Jurkat, Clone E6-1 (cell line): ENCODE measurements at regions not wholly inside any gene's neighbourhood (a gene's known extent, or its start where the extent isn't known, plus 50 kb on each side); places are given as distances from the start of the nearest gene placed in this dataset.
"Not testable (repeated sequence)": the region's sequence is repeated elsewhere in the genome, so short reads cannot be mapped to it uniquely, and the experiment has no call there.

Experiments used
- DNase-seq: peaks from one replicate; pipeline ENCODE4 v3.0.0-alpha.2; 2011; ENCODE audit warnings: low read depth, low spot score
- H3K4me3 ChIP-seq: 2 replicates; pipeline ENCODE4 v1.5.1; 2011; ENCODE audit warnings: mild to moderate bottlenecking, low read length, control low read depth, moderate library complexity

DNA sequence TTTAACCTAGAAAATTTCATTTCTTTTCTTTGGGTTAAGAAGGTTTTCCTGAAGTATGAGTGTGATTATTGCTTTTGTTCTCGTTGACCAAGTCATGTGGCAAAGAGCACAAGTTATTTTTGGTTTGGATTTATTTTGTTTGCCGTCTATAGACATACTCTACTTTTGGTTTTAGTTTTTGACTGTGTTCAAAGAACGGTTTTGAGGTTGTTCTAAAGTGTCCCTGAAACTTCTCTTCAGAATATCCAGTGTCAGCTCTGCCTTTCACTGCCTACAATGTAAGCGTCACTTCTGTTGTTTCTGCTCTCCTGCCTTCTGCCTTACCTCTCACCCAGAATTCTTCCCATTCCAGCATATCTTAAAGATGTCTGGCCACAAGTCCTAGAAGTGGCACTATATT, 812.2 kb downstream of the C4orf33 start:
- H3K4me3 ChIP-seq, result no peak overlapping the region
- DNase-seq, result no peak

- no peak overlapping the region for H3K4me3 ChIP-seq
- DNase-seq, result no peak
Observed at GRCh38 chr4:129916991-129917390, 821.0 kb downstream of the C4orf33 start.

DNA sequence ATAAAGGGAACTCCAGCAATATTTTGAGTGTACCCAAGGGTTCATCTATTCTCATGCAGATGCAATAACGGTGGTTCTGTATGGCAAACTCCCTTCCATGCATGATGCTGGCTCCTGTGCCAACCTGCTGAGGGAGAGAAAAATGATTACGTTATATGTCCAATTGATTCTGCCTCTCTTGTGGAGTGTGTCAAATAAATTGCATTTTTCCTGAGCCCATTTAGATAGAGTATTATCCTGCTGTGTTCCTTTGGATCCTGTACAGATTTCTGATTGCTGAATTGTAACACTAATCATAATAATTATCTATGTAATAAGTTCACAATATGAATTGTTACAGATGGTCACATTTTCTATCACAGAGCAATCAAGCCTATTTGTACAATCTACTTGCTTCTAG, 821.7 kb downstream of the C4orf33 start:
- DNase-seq, result no peak
- H3K4me3 ChIP-seq, result no peak overlapping the region

DNA sequence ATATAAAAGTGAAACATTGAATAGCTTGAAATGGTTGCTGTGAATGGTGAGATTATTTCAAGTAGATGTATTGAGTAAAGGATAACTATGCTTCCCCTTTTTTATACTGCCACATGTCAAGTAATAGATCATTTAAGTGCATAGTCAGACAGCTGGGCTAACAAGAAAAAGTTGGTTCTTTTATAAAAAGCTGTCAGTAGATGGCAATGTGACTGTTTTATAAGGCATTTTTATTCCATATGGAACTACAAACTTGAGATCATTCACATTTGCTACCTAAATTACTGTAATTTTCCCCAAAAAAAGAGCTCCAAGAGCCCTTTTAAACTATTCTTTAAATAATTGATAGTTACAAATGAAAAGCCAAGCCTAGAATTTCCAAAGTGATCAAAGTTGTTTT, 831.0 kb downstream of the C4orf33 start:
- no peak for DNase-seq
- H3K4me3 ChIP-seq, result no peak overlapping the region

GRCh38 chr4:129929052-129929451, 833.1 kb downstream of the C4orf33 start:
- H3K4me3 ChIP-seq, result no peak overlapping the region
- peak; percentile 10 for DNase-seq

- no peak for DNase-seq
- no peak overlapping the region for H3K4me3 ChIP-seq
Observed at GRCh38 chr4:129929984-129930383, 834.0 kb downstream of the C4orf33 start.

GRCh38 chr4:129950217-129950616, 854.3 kb downstream of the C4orf33 start:
- H3K4me3 ChIP-seq, result no peak overlapping the region
- DNase-seq, result no peak

GRCh38 chr4:129966175-129966574, 870.2 kb downstream of the C4orf33 start:
- no peak overlapping the region for H3K4me3 ChIP-seq
- no peak for DNase-seq

GRCh38 chr4:129968366-129968765, 872.4 kb downstream of the C4orf33 start:
- no peak overlapping the region for H3K4me3 ChIP-seq
- DNase-seq, result no peak

GRCh38 chr4:129968778-129969177, 872.8 kb downstream of the C4orf33 start:
- H3K4me3 ChIP-seq, result no peak overlapping the region
- no peak for DNase-seq

DNA sequence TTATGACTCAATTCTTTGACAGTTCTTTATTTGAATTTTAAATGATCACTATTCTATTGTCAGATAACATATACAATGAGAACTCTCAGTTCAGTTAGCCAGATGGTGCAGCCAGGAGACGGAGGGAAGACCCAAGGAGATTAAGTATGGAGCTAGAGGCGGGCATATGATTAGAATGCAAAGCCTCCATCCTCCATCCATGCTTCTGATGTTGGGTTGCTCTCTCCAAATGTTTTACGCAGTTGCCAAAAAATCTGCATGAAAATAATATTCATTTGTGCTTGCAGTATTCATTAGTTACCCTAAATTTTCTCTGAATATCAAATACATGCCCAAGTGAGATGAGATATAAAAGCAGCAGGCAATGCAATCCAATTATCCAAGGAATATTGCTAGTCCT, 874.8 kb downstream of the C4orf33 start:
- H3K4me3 ChIP-seq, result no peak overlapping the region
- DNase-seq, result no peak

GRCh38 chr4:129971419-129971818, 875.5 kb downstream of the C4orf33 start:
- DNase-seq, result no peak
- H3K4me3 ChIP-seq, result no peak overlapping the region

GRCh38 chr4:129972257-129972656, 876.3 kb downstream of the C4orf33 start:
- no peak for DNase-seq
- H3K4me3 ChIP-seq, result no peak overlapping the region

- DNase-seq, result no peak
- no peak overlapping the region for H3K4me3 ChIP-seq
Observed at GRCh38 chr4:129974730-129975129, 878.8 kb downstream of the C4orf33 start.

GRCh38 chr4:129978315-129978714, 882.4 kb downstream of the C4orf33 start:
- no peak for DNase-seq
- no peak overlapping the region for H3K4me3 ChIP-seq

DNA sequence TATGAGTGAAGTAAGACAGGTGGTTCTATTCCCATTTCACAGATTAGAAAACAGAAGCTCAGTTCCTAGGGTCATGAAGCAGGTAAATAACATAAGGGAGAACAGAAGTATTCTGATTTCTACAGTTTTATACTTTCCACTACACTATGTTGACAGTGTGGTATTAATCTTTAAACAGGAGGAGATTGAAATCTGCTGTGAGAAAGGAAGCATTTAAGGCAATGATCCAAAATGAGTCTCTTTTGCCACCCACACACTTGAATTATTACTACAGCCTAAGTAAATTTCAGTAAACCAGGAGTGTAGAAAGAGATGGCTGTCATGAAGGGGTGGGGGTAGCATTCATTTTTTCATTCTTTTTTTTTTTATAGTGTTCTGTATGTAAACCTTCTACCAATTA, 893.0 kb downstream of the C4orf33 start:
- H3K4me3 ChIP-seq, result no peak overlapping the region
- no peak for DNase-seq

DNA sequence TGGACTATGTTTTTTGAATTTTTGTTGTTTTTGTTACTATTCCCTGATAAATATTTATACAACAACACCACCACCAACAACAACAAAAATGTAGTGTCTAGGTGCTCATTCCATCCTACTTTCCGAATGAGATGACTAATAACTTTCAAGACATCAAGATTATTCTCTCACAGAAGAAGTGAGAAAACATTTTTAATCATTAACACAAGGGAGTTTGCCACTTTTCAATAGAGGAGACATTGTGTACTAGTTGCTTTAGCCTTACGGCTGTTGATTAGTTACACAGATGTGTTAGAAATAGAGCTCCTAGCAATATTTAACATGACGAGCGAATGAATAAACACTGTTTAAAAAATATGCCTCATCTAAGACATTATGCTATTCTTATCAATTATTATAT, 898.8 kb downstream of the C4orf33 start:
- DNase-seq, result no peak
- H3K4me3 ChIP-seq, result no peak overlapping the region

DNA sequence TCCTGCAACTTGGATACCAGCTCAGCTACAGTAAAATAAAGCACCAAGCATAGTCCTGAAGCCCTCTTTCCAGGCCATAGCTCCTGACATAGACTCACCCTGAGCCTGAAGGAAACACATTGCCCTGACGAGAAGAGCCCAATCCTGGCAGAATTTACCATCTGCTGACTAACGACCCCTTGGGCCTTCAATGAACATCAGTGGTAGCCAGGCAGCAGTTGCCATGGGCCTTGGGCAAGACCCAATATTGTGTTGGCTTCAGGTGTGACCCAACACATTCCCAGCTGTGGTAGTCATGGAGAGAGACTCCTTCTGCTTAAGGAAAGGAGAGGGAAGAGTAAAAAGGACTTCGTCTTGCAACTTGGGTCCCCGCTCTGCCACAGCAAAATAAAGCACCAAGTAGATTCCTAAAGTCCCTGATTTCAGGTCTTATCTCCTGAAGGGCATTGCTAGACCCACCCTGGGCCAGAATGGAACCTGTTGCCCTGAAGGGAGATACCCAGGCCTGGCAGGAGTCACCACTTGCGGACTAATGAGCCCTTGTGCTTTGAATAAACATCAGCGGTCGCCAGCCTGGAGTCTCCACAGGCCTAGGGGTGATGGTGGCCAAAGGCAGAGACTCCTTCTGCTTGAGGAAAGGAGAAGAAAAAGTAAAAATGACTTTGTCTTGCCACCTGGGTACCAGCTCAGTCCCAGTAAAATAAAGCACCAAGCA, 902.6 kb downstream of the C4orf33 start:
- no peak for DNase-seq
- no peak overlapping the region for H3K4me3 ChIP-seq

DNA sequence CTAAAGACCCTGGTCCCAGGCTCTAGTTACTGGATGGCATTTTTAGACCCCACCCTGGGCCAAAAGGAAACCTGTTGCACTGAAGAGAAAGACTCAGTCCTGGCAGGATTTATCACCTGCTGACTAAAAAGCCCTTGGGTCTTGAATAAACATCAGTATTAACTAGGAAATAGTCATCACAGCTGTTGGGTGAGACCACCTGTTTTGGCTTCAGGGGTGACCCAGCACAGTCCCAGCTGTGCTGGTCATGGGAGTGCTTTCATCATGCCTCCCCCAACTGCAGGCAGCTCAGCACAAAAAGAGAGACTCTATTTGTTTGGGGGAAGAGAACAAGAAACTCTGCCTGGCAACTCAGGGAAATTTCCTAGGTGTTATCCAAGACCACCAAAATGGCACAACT, 903.2 kb downstream of the C4orf33 start:
- no peak overlapping the region for H3K4me3 ChIP-seq
- no peak for DNase-seq

DNA sequence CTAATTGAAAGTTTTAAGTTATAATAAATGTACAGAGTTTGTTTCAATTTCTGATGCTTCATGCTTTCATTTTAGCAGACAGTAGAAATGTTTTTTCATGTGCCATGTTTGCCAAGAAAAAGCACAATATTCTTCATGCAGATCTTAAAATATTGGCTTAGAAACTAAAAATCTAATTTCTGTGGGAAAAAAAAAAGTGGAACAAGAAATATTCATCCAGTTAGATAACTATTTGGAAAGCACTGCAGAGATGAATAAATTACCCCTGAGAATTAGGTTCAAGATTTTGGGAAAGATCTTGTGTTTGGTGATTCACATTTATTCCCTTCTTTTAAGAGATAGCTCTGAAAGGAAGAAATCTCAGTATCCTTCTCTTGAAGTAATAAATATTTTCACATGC, 912.5 kb downstream of the C4orf33 start:
- no peak for DNase-seq
- no peak overlapping the region for H3K4me3 ChIP-seq

DNA sequence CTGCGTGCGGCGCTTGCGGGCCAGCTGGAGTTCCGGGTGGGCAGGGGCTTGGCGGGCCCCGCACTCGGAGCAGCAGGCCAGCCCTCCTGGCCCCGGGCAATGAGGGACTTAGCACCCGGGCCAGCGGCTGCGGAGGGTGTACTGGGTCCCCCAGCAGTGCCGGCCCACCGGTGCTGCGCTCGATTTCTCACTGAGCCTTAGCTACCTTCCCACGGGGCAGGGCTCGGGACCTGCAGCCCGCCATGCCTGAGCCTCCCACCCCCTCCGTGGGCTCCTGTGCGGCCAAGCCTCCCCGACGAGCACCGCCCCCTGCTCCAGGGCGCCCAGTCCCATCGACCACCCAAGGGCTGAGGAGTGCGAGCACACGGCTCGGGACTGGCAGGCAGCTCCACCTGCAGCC, 916.9 kb downstream of the C4orf33 start:
- not testable (repeated sequence) for DNase-seq, H3K4me3 ChIP-seq

- no peak overlapping the region for H3K4me3 ChIP-seq
- no peak for DNase-seq
Observed at GRCh38 chr4:130021706-130022105, 925.8 kb downstream of the C4orf33 start.
